OCI-LY7 (cell line): ENCODE measurements at regions not wholly inside any gene's neighbourhood (a gene's known extent, or its start where the extent isn't known, plus 50 kb on each side); places are given as distances from the start of the nearest gene placed in this dataset.

Experiments
- CTCF ChIP-seq: fragments of 200-600 bp; sonication (generic); conservative IDR thresholded peaks from 2 replicates; pipeline ENCODE4 v1.5.1; 2014; ENCODE audit warnings: mild to moderate bottlenecking, antibody characterized with exemption, low read length, moderate library complexity, mixed read lengths
- EZH2phosphoT487 ChIP-seq: fragments of 200-600 bp; sonication (generic); IDR thresholded peaks from 2 replicates; pipeline ENCODE4 v1.6.1; 2018; ENCODE audit warnings: low read depth, borderline replicate concordance, mild to moderate bottlenecking, mixed run types, antibody characterized with exemption, low read length, moderate library complexity, mixed read lengths

- TF ChIP-seq CTCF (no peak), EZH2phosphoT487 (no peak)
These were observed 102.8 kb upstream of the RAB12 start for GRCh38 chr18:8506251-8507049.
